ENCODE measurements at regions not wholly inside any gene's neighbourhood (a gene's known extent, or its start where the extent isn't known, plus 50 kb on each side); places are given as distances from the start of the nearest gene placed in this dataset.

DNA sequence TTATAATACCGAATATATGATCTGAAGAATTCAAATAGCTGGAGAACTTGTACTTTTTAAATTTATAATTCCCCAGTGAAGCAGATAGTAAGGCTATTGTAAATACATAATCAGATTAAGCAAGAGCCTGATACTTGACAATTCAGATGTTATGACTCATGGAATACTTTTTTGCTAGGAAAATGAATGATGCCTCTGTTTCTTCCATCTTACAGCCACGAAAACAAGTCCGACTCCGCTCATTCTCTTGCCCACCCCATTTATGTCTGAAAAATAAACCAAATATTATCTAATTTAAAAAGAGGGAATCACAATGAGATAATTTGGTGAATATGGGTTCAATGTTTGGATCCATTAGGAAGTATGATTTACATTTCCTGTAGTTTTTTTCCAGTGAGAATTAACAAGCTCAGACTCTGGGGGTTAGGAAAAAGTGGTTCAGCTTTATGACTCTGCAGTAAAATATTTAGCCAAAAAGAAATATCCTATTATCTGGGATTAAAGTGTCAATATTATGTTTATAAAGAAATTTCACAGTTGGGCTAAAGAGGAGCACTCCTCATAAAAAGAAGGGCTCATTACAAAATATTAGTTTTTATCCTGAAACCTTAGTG is 50.4 kb upstream of the DAB1 start:
- Histone ChIP-seq H3K79me2 (ENCODE audit: insufficient read depth, low read length) (no peaks in the 10 kb centered on the region), H3K27me3 (ENCODE audit: low read length) (no peaks in the 10 kb centered on the region), H3F3A (ENCODE audit: insufficient read depth) (no peaks in the 10 kb centered on the region), H2AFZ (ENCODE audit: low read depth, low read length, severe bottlenecking) (no peak overlapping the region), H4K20me1 (ENCODE audit: low read depth, low read length) (no peaks in the 10 kb centered on the region), H3K4me2 (ENCODE audit: low read depth, low read length, poor library complexity, severe bottlenecking) (no peak overlapping the region), H3K9me2 (replicated peaks; ENCODE audit: insufficient read depth, low read length) (no peaks in the 10 kb centered on the region), H3K9ac (ENCODE audit: low read length) (no peak overlapping the region), H3K9me3 (ENCODE audit: insufficient read depth, low read length) (no peaks in the 10 kb centered on the region), H3K27ac (ENCODE audit: low read depth, low read length) (no peak overlapping the region), H3K36me3 (ENCODE audit: low read length) (no peaks in the 10 kb centered on the region), H3K4me3 (ENCODE audit: insufficient read depth, low read length, poor library complexity, severe bottlenecking) (no peak overlapping the region)
- TF ChIP-seq, protein P1, sequence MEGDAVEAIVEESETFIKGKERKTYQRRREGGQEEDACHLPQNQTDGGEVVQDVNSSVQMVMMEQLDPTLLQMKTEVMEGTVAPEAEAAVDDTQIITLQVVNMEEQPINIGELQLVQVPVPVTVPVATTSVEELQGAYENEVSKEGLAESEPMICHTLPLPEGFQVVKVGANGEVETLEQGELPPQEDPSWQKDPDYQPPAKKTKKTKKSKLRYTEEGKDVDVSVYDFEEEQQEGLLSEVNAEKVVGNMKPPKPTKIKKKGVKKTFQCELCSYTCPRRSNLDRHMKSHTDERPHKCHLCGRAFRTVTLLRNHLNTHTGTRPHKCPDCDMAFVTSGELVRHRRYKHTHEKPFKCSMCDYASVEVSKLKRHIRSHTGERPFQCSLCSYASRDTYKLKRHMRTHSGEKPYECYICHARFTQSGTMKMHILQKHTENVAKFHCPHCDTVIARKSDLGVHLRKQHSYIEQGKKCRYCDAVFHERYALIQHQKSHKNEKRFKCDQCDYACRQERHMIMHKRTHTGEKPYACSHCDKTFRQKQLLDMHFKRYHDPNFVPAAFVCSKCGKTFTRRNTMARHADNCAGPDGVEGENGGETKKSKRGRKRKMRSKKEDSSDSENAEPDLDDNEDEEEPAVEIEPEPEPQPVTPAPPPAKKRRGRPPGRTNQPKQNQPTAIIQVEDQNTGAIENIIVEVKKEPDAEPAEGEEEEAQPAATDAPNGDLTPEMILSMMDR (IDR thresholded peaks at IDR 0.05; ENCODE audit: insufficient read depth, low read length, poor library complexity, severe bottlenecking), result no peak
- TF ChIP-seq EZH2phosphoT487 (conservative IDR thresholded peaks at IDR 0.05; ENCODE audit: low read length), result no peak
